ENCODE measurements at regions not wholly inside any gene's neighbourhood (a gene's known extent, or its start where the extent isn't known, plus 50 kb on each side); places are given as distances from the start of the nearest gene placed in this dataset.

DNA sequence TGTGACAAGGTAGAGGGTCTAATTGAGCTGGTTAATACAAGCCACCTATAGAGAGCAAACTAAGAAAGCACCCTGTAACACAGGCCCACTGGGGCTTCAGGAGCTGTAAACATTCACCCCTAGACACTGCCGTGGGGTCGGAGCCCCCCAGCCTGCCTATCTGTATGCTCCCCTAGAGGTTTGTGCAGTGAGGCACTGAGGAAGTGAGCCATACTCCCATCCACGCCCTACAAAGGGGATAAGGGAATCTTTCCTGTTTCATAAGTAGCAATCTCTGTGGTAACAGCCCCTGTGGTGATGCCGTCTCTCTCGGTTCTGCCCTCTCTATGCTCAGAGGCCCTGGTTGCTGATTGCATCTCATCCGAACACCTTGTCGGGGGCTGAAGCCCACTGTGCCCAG is 94.2 kb upstream of the GJB6 start:
- TF ChIP-seq, protein P1, sequence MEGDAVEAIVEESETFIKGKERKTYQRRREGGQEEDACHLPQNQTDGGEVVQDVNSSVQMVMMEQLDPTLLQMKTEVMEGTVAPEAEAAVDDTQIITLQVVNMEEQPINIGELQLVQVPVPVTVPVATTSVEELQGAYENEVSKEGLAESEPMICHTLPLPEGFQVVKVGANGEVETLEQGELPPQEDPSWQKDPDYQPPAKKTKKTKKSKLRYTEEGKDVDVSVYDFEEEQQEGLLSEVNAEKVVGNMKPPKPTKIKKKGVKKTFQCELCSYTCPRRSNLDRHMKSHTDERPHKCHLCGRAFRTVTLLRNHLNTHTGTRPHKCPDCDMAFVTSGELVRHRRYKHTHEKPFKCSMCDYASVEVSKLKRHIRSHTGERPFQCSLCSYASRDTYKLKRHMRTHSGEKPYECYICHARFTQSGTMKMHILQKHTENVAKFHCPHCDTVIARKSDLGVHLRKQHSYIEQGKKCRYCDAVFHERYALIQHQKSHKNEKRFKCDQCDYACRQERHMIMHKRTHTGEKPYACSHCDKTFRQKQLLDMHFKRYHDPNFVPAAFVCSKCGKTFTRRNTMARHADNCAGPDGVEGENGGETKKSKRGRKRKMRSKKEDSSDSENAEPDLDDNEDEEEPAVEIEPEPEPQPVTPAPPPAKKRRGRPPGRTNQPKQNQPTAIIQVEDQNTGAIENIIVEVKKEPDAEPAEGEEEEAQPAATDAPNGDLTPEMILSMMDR (IDR thresholded peaks at IDR 0.05), result no peak
- no peak for TF ChIP-seq POLR2A (IDR thresholded peaks at IDR 0.05)
